IPS DF 4.7 (cell line): ENCODE measurements at regions not wholly inside any gene's neighbourhood (a gene's known extent, or its start where the extent isn't known, plus 50 kb on each side); places are given as distances from the start of the nearest gene placed in this dataset.

ENCODE experiments used
- DNase-seq: peaks from one replicate; pipeline ENCODE4 v3.0.0-alpha.2; 2013; ENCODE audit warnings: low spot score; ENCODE audit errors: extremely low read depth

DNA sequence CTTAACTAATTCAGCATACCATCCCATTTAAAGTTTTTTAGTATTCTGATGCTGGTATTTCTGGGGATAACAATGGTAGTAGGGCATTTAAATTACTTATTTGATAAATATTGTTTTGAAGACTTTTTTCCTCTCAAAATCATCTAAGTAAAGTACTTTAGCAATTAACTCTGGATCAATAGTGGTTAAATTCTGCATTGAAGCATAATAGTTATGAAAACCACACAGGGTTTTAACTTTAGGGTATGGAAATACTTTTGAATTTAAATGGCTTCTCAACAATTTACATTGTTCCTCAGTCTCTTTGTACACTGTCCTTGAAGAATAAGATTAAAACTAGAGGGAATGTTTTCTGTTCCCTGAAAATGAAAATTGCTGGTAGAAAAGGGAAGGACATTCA lies 202.6 kb upstream of the STEAP4 start:
- no peak for DNase-seq

GRCh38 chr7:88500131-88500530 lies 193.4 kb upstream of the STEAP4 start:
- no peak for DNase-seq

- no peak for DNase-seq
Measured at GRCh38 chr7:88495881-88496725, 189.4 kb upstream of the STEAP4 start.

DNA sequence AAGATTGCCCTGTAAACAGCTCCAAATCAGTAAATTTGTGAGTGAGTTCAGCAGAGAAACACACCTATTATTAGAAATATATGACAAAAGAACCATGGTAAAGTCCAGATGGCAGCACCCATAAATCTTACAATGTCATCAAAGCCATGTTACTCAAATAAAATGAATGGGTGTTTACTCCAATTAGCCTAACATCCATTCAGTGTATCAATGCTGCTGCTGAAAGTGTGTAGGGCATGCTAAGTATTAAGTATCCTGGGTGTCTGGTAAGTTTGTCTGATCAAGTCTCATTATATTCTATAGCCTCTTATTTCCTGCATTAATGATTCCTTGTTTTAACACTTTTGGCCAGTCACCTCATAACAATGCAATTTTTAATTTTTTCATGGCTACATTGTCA lies 185.5 kb upstream of the STEAP4 start:
- no peak for DNase-seq

GRCh38 chr7:88490874-88491273 lies 184.2 kb upstream of the STEAP4 start:
- DNase-seq, result no peak

- DNase-seq, result no peak
Measured at GRCh38 chr7:88490161-88490560, 183.5 kb upstream of the STEAP4 start.

GRCh38 chr7:88485821-88486220 lies 179.1 kb upstream of the STEAP4 start:
- DNase-seq, result no peak

GRCh38 chr7:88484551-88484950 lies 177.9 kb upstream of the STEAP4 start:
- no peak for DNase-seq

DNA sequence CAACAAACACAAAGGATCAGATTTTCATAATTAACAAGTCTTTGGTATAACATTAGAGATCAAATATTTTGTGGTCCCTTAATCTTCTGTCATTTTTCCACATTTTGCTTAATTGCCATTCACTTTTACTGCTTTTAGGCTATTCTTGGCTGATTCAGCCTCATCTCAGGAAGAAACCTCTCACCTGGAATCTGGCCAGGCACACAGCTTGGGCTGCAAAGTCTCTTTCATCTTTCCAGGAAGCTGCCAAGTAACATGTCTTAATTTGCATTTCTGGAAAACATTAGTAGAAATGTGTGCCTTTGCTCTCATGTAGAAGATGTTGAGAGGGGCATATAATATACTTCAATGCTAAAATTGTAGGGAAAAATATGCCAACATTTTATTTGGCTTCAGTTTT lies 174.2 kb upstream of the STEAP4 start:
- DNase-seq, result no peak

GRCh38 chr7:88480271-88480670 lies 173.6 kb upstream of the STEAP4 start:
- DNase-seq, result no peak

- no peak for DNase-seq
Measured at GRCh38 chr7:88477976-88478375, 171.3 kb upstream of the STEAP4 start.

DNA sequence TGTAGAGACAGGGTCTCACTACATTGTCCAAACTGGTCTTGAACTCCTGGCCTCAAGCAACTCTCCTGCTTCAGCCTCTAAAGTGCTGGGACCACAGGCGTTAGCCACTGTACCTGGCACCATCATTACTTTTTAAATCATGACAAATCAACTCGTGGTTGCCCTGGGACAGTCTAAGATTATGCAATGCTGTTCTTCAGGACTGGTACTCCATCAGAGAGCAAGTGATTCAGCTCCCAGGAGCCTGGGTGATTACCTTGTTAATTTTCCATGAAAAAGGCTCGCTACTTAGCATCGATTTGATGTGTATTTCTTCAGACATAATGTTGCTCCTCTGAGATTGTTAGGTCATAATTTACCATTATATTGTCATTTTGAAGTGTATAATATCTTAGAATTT lies 158.9 kb upstream of the STEAP4 start:
- no peak for DNase-seq

DNA sequence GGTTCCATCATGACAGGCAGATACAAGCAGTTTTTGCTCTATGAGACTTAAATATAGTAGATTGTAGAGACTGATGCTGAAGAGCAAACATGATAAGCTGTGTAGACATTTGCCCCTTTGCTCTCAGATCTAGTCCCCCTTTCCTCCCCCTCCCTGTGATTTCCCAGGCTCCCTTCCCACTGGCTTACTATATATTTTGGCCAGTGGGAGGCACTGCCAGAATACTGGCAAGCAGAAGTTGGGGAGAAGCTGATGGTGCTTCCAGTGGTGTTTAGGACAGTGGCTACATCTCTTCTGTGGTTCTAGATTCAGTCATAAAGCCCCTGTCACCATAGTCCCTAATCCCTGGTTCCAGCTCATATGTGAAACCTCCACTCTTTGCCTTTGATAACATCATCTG lies 156.1 kb upstream of the STEAP4 start:
- no peak for DNase-seq

GRCh38 chr7:88460650-88461049 lies 154.0 kb upstream of the STEAP4 start:
- DNase-seq, result no peak

GRCh38 chr7:88458946-88459345 lies 152.3 kb upstream of the STEAP4 start:
- no peak for DNase-seq

DNA sequence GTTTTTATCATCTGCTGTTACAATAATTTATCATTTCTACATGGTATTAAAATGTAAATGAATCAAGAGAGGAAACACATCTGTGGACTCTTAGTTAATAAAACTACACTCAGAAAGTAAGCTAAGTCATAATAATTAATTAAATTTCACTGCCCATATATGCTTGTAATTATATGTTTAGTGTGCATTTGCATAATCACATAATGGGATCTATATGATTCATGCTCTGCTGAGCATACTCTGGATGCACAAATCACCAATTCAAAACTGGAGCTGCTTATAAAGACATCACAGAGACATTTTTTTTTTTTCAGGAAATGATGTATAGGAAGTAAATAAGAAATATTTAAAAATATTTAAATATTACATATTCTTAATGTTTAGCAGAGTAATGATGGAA lies 151.6 kb upstream of the STEAP4 start:
- no peak for DNase-seq

DNA sequence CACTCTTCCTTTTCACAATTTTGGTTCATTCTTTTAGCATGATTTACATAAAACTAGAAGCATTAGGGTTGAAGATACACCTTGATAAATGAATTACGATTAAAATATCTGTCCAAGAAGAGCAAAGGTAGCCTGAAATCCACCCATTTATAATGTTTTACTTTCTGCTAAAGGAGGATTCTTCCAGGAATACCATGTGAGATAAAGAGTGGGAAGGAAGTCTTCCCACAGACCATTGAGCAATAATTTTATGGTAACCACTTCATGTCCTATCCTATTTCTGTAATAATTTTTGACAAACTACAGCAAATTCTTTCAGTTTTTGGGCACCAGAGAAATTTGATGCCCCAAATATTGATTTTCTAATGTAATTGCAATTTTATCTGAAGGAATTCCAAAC lies 150.6 kb upstream of the STEAP4 start:
- no peak for DNase-seq

GRCh38 chr7:88456490-88456889 lies 149.8 kb upstream of the STEAP4 start:
- DNase-seq, result no peak

DNA sequence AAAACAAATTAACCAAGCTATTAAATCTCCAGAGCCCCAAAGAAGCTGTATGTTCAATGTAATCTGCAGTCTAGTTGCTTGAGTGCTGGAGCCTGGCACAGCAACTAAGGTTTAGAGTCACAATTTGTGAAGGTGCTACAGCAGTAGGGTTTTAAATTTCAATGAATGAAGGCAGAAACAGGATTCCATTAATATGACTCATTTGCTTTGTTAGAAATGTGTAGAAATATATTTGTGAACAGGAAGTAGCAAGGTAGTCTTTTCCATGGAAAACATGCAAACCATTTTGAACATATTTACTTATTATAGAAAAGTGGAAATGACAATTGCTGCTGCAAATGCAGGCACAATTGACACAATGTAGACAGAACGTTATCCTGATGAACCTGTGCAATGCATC lies 149.0 kb upstream of the STEAP4 start:
- no peak for DNase-seq

DNA sequence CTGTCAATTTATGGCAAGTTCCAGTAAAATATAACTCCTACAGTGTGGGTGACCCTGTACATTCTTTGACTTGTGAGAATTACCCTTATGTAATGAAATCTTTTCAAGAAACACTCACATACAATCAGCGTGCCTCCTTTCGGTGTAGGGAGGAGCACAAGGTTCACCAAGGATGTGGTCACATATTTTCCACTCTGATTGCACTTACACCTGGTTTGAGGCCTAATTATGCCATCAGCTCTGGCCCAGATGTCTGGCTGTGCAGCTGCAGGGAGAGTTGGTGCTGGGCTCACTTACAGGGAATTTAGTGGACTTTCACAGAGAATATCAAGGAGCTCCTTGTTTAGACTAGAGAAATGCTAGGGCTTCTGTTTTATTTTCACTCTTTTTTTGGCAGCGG lies 146.0 kb upstream of the STEAP4 start:
- DNase-seq, result no peak

DNA sequence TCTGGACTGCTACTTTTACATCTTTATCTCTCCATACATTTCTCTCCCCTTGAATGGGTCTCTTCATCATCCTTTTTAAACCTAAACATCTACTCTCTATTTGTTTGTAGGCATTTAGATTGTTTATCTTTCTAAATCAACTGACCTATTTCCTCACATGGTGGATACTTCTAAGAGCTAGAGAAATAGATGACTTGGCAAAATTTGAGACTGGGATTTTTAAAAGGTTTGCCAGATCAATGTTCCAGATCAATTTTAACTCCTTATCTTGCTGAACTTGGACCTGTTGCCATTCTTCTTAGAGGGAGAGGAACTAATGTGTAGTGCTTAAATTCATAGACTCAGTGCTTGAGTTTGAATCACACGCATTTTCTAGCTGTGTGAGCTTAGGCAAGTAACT lies 144.2 kb upstream of the STEAP4 start:
- DNase-seq, result no peak

GRCh38 chr7:88449410-88449809 lies 142.7 kb upstream of the STEAP4 start:
- no peak for DNase-seq

- DNase-seq, result no peak
Measured at GRCh38 chr7:88442413-88442812, 135.7 kb upstream of the STEAP4 start.

- no peak for DNase-seq
Measured at GRCh38 chr7:88437132-88437531, 130.4 kb upstream of the STEAP4 start.
